ENCODE measurements at regions not wholly inside any gene's neighbourhood (a gene's known extent, or its start where the extent isn't known, plus 50 kb on each side); places are given as distances from the start of the nearest gene placed in this dataset.

DNA sequence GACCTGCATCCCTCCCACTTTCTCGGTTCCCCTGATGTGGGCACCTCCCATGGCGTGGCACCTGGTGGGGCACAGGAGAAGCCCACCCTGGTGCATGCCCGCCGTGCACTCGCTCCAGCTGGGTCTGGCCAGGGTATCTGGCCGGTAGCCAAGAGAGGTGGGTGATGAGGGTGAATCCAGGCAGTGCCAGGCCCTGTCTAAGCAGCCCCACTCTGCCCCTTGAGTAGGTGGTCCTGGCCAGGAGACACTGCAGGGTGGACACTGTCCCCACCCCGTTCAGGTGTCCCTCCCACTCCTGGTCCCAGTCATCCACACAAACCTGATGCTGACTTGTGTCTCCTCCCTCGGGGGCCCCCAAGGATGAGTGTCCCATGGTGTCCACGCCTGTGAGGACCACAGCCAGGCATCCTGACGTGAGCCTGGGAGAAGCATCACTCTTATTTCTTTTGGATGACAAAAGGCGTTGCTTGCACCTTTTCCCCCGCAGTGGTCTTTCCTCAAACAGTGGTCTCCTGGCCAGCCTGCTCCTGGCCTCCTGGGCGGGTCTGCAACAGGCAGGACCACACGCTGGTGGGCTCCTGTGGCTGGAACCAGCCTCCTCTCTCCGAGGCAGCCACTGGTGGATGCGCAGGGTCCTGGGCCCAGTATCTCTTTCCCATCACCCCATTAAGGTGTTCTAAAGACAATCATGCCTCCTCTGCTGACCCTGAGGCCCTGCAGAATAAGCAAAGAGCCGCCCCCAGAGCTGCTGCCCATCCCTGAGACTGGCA lies 922.3 kb downstream of the BRD1 start:
- DNase-seq, result no peak

DNA sequence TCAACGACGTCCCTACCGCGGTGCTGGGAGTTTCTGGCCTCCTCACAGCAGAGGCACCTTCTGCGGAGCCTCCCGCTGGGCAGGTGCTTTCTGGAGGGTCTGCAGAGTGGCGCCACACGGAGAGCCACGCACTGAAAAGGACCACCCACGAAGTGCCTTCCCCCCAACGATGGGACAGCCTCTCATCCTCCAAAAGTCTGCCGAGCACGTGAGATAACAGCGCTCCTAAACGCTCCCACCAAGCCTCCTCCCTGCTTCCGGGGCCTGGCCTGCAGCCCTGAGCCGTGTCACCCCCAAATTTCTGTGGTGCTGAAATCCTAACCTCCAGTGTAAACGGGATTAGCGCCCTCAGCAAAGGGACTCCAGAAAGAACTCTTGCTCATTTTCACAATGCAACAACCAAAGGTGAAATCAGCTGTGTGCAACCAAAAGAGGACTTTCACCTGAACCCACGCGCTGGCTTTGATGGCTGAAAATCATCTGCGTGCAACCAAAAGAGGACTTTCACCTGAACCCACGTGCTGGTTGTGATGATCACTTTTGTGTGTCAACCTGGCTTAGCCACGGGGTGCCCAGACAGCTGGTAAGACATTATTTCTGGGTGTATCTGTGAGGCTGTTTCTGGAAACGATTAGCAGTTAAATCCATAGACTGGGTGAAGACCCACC lies 924.6 kb downstream of the BRD1 start:
- DNase-seq, result no peak

DNA sequence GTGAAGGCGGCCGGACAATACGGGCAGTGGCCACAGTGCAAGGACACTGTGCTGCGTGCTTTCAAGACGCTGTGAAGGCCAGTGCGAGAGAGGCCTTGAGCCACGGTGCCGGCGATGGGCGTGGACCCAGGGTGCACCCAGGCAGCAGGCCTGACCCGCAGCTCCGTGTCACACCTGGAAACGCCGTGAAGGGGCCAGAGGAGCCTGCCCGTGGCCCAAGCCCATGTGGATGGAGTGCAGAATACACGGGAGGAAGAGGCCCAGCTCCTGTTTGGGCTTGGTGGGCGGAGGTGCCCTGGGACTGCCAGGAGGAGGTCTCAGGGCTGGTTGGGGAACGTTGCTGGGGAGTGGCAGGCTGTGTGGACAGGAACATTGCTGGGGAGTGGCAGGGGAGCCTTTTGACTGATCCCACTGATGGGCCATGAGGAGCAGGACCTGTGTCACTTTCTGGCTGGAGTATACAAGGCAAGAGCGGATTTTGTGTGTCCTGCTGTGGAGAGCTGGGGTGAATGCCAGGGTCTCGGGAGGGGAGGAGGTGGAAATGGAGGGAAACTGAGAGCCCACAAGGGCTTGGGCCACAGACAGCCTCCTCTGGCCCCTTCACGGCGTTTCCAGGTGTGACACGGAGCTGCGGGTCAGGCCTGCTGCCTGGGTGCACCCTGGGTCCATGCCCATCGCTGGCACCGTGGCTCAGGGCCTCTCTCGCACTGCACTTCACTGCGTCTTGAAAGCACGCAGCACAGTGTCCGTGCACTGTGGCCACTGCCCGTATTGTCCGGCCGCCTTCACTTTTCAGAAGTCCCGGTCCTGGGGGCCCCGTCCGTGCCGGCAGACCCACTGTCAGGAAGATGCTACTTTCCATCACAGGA lies 925.4 kb downstream of the BRD1 start:
- DNase-seq, result no peak

DNA sequence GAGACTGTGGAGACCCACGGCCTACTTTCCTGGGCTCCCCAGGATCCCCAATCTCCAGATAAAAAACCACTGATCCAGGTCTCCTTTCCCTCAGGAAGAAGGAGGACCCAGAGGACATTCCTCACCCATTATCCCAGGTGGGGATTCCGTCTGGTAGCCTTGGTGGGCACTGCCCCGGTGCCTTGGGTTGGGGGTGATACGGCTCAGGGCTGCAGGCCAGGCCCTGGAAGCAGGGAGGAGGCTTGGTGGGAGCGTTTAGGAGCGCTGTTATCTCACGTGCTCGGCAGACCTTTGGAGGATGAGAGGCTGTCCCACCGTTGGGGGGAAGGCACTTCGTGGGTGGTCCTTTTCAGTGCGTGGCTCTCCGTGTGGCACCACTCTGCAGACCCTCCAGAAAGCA lies 926.3 kb downstream of the BRD1 start:
- no peak for DNase-seq

DNA sequence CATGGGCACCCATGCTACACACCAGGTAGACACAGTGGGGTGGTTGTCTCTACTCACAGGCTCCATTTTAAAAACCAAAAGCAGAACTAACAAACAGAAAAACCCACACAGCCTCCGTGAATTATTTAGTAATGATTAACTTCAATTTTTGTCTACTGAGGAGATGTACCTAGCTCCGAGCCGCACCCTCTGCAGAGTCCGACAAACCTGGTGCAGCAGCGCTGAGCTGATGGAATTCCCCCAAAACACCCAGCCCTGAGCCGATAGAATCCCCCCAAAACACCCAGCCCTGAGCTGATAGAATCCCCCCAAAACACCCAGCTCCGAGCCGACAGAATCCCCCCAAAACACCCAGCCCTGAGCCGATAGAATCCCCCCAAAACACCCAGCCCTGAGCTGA lies 927.0 kb downstream of the BRD1 start:
- no peak for DNase-seq

DNA sequence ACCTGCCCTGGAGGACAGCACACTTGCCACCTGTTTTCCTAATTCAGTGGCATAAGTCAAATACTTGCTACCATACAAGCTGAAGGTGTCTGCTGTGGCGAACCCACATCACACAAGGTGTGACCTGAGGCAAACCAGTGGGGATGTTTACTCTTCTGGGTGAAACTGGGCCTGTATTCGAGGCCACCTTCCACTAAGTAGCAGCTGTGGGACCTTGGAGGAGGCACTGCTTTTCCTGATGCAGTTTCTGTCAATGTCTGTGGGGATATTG lies 927.4 kb downstream of the BRD1 start:
- DNase-seq, result no peak

DNA sequence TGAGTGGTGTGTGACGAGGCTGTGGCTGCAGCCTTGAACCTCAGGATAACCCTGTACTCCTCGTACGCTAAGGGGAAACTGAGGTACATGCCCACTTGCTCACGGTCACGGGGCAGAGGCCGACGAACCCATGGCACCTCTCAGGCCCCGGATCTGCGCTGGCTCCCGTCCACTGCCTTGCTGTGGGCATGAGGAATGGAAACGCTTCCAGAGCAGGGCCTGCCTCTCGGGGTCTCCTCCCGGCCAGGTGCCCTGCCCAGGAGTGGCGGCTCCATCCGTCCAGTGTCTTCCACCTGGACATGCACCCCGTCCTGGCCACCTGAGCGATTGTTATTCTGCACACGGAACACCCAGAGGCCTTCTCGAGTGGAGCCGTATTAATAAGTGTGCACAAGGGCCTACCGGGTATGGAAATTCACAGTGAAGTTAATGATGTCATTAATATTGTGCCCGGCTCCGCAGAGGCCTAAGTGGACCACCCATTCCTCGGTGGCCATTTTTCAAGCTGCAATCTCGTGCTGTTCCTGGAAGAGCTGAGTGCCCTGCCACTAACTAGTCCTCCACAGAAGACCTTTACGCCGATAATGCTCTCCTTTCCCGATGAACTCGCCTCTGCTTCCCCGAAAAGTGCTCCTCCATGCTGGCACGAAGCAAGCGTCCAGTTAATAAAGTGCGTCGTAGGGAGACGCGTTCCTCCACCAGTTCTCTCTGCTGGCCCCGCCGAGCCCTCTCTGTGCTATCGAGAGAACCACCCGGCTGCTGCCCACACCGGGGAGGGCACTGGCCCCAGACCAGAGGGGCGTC lies 927.9 kb downstream of the BRD1 start:
- DNase-seq, result no peak

DNA sequence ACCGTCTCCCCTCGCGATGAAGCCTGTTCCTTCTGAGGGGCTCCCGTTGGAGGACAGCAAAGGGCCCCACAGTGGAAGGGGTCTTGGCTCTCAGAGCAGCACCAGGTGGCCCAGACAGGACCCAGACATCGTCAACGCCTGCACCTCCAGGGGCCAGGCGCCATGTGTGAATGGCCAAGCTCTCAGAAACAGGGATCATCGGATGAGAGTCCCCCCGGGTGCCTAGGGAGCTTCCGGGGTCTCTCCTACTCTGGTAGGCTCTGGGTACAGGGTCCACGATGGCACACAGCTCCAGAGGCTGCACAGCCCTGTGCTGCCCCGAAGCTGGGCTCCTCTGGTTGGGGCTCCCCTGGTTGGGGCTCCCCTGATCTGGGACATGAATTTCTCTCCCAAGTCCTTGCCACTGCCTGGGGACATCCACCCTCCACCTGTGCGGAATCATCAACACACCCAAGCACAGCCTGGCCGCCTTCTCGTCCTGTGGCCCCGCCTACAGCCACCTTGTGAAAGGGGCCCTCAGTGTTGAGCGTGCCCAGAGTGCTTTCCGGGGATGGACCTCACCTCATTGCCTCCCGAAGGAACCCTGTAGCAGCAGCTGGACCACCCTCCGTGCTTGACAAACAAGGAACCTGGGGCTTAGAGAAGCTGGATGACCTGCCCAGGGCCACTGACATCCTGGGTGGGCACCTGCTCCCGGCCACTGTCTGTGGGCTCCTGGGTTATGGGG lies 929.0 kb downstream of the BRD1 start:
- no peak for DNase-seq

DNA sequence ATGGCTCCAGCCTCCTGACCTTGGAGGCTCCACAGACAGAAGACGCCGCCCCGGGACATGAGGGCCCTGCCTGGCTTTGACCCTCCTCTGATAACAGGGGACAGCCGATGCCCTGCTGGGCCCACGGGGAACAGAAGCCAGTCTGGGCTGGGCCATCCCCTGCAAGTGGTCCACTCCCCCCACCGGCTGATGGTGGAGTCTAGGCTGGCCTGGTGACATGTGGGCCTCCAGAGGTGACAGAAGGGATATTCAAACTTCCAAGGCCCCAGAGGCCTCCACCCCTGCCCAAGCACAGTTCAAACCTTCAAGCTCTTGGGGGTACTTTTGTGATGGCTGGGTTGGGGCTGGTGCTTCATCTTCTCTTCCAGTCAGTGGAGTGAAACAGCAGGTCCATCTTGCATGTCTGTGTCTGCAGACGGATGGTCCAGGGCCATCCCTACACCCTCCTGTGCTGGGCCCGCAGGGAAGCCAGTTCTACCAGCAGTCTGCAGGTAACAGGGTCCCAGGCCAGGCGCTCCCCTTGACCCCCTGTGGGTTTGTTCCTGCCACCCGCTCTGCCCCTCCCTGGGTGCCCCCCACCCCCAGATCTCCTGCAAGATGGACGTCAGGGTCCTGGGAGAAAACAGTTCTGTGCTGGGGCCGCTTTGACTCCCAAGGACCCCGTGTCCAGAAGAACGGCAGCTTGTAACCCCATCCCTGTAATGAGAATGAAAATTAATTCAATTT lies 929.9 kb downstream of the BRD1 start:
- DNase-seq, result no peak

DNA sequence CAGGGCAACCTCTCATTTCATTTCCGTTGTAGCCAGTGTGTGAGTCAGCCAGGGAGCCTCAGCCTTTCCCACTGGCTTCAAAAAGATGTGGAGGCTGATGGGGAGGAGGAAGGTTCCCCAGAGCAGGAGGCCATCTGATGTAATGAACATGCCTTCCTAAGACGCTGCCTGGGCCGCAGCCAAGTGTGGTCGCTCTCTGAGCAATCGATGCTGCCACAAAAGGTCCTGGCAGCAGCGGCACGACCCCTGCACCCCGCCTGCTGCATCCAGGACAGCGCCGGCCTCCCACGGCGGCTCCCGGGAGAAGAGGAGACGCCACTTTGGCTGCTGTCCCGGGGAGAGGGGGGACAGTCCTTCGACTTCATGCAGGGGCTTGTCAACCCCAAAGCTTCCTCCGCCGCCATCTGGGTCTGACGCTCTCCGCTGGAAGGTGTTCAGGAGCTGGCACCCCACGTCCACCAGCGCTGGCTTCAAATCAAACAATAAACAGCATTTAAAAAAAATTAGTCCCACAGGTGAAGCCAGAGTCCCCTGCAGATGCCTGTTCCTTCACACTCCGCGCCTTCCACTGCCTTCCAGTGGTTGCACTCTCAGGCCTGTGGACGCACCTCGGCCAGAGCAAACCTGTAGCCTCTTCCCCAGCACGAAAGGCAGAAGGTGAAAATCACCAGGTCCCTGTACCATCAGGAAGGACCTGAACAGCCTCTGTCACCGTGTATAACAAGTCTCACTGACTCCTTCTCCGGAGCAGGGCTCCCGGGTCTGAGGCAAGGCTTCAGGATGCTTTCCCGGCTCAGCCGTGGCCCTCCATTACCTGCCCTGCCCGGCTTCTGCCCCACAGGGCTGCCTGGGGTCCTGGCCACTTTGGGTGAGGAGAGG lies 930.7 kb downstream of the BRD1 start:
- DNase-seq, result peak; percentile 7

DNA sequence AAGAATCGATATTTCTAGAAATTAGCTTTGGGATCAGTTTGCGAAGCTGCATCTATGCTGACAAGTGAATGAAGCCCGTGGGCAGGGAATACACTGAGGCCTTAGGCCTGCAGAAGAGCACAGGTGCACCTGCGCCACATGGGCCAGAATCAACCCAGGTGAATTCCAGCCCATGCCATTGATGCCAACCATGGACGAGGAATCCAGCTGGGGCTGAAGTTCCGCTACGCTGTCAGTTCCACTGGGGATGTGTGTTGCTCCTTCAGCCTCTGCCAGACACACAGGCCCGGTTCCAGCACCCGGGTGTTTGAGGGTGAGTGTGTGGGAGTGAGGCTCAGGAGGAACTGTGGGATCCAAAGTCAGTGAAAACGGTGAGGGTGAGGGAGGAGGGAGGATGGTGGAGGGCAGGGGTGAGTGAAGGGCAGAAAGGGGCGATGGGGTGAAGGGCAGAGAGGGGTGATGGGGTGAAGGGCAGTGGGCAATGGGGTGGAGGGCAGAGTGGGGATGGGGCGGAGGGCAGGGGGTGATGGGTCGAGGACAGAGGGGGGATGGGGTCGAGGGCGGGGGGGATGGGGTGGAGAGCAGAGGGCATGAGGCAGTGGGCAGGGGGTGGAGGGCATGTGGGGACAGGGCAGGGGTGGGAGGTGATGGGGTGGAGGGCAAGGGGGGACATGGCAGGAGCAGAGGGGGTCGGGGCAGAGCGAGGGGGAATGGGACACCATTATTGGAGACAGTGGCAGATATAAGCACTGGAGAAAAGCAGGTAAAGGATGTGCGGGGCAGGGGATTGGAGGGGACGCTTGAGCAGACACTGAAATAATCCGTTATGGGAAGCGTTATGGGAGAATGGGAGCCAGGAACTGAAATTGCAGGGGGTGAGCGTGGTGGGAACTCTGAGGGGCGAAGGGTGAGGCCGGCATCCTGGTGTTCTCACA lies 931.6 kb downstream of the BRD1 start:
- DNase-seq, result no peak

DNA sequence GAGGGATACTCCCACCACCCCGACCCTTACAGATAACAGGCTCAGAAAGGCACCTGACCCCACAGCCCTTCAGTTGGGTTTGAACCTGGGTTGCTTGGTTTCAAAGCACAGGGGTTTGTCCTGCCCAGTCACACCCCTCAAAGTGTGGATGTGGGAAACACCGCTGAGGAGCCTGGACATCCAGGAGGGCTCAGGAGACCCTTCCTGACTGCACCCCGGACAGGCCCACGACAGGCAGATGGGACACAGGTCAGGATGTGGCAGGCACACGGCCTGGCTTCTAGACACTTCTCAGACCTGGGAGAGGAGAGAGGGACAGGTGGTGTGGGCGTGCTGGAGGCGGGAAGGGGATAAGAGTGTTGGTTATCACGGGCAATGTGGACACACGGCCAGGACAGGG lies 932.3 kb downstream of the BRD1 start:
- DNase-seq, result no peak

DNA sequence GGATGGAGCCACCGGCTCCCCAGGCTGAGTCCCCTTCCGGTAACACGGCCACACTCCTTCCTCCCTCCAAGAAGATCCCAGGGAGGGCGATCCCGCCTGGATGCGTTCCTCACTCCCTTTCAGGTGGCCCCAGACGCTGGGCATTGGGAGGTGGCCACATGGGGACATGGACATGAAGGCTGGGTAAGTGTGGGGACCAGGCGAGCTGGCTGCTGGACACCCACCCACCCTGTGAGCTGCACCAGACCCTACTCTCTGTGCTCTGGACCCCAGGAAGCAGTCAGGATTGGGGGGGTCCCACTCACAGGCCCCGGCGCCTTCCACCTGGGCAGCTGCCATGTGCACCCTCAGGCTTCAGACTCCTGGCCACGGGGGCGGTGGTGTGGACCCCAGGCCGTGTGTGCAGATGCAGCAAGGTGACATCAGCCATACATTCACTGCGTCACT lies 932.8 kb downstream of the BRD1 start:
- DNase-seq, result no peak

DNA sequence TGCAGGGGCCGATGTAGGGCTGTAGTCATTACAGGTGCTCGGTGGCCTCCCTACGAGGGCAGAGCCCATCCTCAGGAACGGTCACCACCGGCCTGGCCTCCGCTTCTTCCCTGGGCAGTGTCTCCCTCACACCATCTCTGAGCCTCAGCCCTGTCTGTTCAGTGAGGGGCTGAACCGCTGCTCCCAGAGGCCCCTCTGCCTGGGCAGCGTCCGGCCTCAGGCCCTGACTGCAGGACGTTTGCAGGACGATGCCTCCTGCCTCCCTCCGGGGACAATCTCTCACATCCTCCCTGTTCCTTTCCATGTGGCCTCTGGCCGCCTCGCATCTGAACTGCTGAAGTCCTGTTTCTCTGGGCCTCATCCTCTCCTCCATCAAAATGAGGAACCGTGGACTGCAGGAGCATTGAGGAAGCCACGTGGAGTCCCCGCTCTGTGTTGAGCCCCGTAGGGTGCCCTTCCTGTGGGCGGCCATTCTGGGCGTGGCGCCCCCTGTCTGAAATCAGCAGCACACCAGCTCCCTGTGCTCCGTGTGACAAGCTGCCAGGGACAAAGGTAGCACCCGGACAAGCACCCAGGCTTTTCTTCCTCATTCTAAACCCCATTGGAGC lies 933.5 kb downstream of the BRD1 start:
- DNase-seq, result no peak

DNA sequence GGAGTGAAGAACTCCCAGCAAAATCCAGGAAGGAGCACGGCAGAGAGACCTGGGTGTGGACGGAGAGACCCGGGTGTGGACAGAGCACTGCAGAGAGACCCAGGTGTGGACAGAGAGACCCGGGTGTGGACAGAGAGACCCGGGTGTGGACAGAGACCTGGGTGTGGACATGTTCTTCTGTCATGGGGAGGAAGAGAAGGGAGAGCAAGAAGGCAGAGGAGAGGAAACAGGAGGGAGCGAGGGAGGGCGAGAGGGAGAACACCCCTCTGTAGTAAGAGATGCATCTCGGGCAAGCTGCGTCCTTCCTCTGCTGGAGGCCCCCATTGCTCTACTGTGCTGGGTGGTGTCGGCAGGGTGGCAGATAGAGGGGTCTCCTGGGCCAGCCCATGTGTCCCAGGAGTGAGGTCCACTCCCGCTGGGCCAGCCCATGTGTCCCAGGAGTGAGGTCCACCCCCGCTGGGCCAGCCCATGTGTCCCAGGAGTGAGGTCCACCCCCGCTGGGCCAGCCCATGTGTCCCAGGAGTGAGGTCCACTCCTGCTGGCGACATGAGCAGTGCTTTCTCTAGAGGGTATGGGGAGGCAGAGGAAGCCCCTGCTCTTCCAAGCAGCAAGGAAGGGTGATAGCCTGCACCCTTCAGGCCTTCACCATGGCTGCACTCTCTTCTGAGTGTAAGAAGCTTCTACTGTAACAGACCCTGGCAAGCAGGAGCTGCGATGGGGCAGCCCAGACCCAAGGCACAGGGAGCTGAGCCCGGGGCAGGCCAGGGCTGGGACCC lies 934.2 kb downstream of the BRD1 start:
- no peak for DNase-seq

DNA sequence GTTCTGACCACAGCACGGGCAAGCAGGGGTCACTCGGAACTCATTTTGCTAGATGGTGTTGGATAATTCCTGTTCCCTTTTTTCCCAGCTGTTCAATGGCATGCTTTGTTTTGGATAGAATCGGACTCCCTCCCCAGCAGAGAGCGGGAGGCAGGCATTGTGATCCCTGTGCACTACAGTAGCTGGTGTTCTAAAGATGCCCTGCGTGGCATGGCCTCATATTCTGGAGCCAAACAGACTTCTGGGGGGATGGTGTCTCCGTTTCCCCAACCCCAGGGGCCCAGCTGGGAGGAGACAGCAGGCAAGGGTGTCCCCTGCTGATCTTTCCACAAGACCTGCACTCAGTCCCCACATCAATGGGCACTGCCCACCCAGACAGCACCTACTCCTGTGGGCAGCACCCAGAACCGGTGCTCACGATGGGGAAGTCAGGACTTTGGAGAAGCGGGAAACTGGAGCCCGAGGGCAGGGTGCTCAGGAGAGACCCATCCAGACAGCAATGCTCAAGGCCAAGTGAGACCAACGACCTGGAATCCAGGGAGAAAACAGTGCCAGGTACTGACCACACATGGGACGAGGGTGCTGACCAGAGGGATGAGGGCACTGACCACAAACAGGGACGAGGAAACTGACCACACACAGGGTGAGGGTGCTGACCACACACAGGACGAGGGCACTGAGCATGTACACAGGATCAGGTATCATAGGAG lies 934.9 kb downstream of the BRD1 start:
- DNase-seq, result no peak

Measured in NCI-H1105 (cell line).